Ecto neural progenitor cell (in vitro differentiated cells): ENCODE measurements at regions not wholly inside any gene's neighbourhood (a gene's known extent, or its start where the extent isn't known, plus 50 kb on each side); places are given as distances from the start of the nearest gene placed in this dataset.

Experiments
- DNase-seq: peaks from one replicate; pipeline ENCODE4 v3.0.0-alpha.2; 2018; ENCODE audit warnings: low spot score

GRCh38 chrX:97666890-97667289 is 783.2 kb downstream of the RPA4 start:
- no peak for DNase-seq

GRCh38 chrX:97668126-97668525 is 784.4 kb downstream of the RPA4 start:
- no peak for DNase-seq

- no peak for DNase-seq
Observed at GRCh38 chrX:97672138-97672537, 788.4 kb downstream of the RPA4 start.

GRCh38 chrX:97672608-97673007 is 788.9 kb downstream of the RPA4 start:
- DNase-seq = no peak

GRCh38 chrX:97673135-97673534 is 789.4 kb downstream of the RPA4 start:
- DNase-seq = no peak

- no peak for DNase-seq
Observed at GRCh38 chrX:97682991-97683840, 799.5 kb downstream of the RPA4 start.

- DNase-seq = no peak
Observed at GRCh38 chrX:97685753-97686152, 802.0 kb downstream of the RPA4 start.

GRCh38 chrX:97691901-97692455 is 808.3 kb downstream of the RPA4 start:
- DNase-seq = no peak

GRCh38 chrX:97692575-97692974 is 808.9 kb downstream of the RPA4 start:
- no peak for DNase-seq

GRCh38 chrX:97700547-97700946 is 816.8 kb downstream of the RPA4 start:
- DNase-seq = no peak

GRCh38 chrX:97704474-97704873 is 820.8 kb downstream of the RPA4 start:
- DNase-seq = no peak

- no peak for DNase-seq
Observed at GRCh38 chrX:97704881-97705280, 821.2 kb downstream of the RPA4 start.

GRCh38 chrX:97705936-97706335 is 822.2 kb downstream of the RPA4 start:
- DNase-seq = no peak

GRCh38 chrX:97714072-97714471 is 830.4 kb downstream of the RPA4 start:
- no peak for DNase-seq

GRCh38 chrX:97728215-97728614 is 844.5 kb downstream of the RPA4 start:
- DNase-seq = no peak

- no peak for DNase-seq
Observed at GRCh38 chrX:97740044-97740443, 856.3 kb downstream of the RPA4 start.

GRCh38 chrX:97740886-97741285 is 857.2 kb downstream of the RPA4 start:
- DNase-seq = no peak

- DNase-seq = no peak
Observed at GRCh38 chrX:97743014-97743413, 859.3 kb downstream of the RPA4 start.

GRCh38 chrX:97747346-97747745 is 863.6 kb downstream of the RPA4 start:
- no peak for DNase-seq

GRCh38 chrX:97751016-97751415 is 867.3 kb downstream of the RPA4 start:
- no peak for DNase-seq

GRCh38 chrX:97751735-97752134 is 868.0 kb downstream of the RPA4 start:
- DNase-seq = no peak

- no peak for DNase-seq
Observed at GRCh38 chrX:97756879-97757278, 873.2 kb downstream of the RPA4 start.

- no peak for DNase-seq
Observed at GRCh38 chrX:97763391-97763790, 879.7 kb downstream of the RPA4 start.

- DNase-seq = no peak
Observed at GRCh38 chrX:97763981-97764380, 880.3 kb downstream of the RPA4 start.
